Aorta (tissue), 5 donors: ENCODE measurements at regions not wholly inside any gene's neighbourhood (a gene's known extent, or its start where the extent isn't known, plus 50 kb on each side); places are given as distances from the start of the nearest gene placed in this dataset.

ENCODE experiments used
- ATAC-seq: fragments of 200-7000 bp; cut with Tn5 transposase; one replicate; pipeline ENCODE4 v1.9.1; 2022; ENCODE audit warnings: moderate library complexity; ENCODE audit not compliant: low FRiP score
- DNase-seq, 2 donors: peaks; one replicate each; pipeline ENCODE4 v3.0.0-alpha.2; 2020
- H3K27ac ChIP-seq, 2 donors: one replicate each; pipeline ENCODE4 v1.5.1; 2013; ENCODE audit warnings: low read length in 2 of 2, mild to moderate bottlenecking in 2 of 2, moderate library complexity in 2 of 2, control low read depth in 1 of 2, inconsistent platforms in 1 of 2, low read depth in 1 of 2
- H3K27me3 ChIP-seq, 2 donors: one replicate each; pipeline ENCODE4 v1.6.1; 2013; ENCODE audit warnings: control low read depth in 1 of 2, low read length in 1 of 2, mild to moderate bottlenecking in 1 of 2, moderate library complexity in 1 of 2; ENCODE audit not compliant: insufficient read depth in 2 of 2, control insufficient read depth in 1 of 2
- H3K36me3 ChIP-seq, 2 donors: one replicate each; pipeline ENCODE4 v1.6.1; 2013; ENCODE audit warnings: control low read depth in 1 of 2, low read length in 1 of 2, mild to moderate bottlenecking in 1 of 2; ENCODE audit not compliant: insufficient read depth in 2 of 2, control insufficient read depth in 1 of 2
- H3K4me1 ChIP-seq, 2 donors: one replicate each; pipeline ENCODE4 v1.6.1; 2013; ENCODE audit warnings: low read length in 2 of 2, control low read depth in 1 of 2, mild to moderate bottlenecking in 1 of 2, moderate library complexity in 1 of 2; ENCODE audit not compliant: insufficient read depth in 2 of 2, control insufficient read depth in 1 of 2
- H3K4me3 ChIP-seq, 2 donors: one replicate each; pipeline ENCODE4 v1.5.1; 2013; ENCODE audit warnings: low read length in 2 of 2, control low read depth in 1 of 2, mild to moderate bottlenecking in 1 of 2
- H3K9me3 ChIP-seq: one replicate; pipeline ENCODE4 v1.6.1; 2013; ENCODE audit warnings: mild to moderate bottlenecking, low read length; ENCODE audit not compliant: control insufficient read depth
- WGBS, 2 donors: extraction: QIAGEN DNeasy Blood & Tissue Kit; methylation state at CpG; one replicate each; pipeline ENCODE4 v1.1.7; 2013; 5-methylcytosine and 5-hydroxymethylcytosine counted together
- intact Hi-C, 2 donors: fragments of 100-400 bp; cut with DNase I; formaldehyde crosslinking; loops; one replicate each; pipeline versions ENCODE4 v1.14.2 to v1.15.0; 2022
- donor health status: healthy with polysubstance abuse.
- donor health status: Bipolar disorder and iron deficiency.
- donor health status: DM: no; HTN: no; CAD: no.
- donor health status: DM: no; HTN: no; CAD: no.
- donor health status: DM: yes; HTN: yes; CAD: no.

DNA sequence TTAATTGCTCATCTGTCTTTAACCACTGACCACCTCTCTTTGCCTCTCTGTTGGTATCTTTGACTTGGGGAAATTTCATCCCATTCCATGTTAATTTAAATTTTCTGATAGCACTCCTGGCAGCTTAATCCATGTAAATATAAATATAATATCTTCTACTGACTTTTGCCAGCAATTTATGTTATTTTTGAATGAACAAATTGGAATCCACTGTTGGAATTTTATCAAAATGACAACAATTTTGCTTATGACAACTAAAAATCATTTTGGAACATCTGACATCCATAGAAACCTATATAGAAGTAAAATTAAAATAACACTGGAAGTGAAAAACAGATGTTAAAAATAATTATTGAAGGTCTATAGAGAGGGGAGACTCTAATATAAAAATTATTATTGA is 176.5 kb upstream of the AKR1E2 start:
- intact Hi-C loops = loop anchor here (10.0 kb wide), 3 partner anchors 105 to 135 kb away; no protein-coding TSS in a partner anchor
- Histone ChIP-seq H3K4me3 (no peak overlapping the region), H3K9me3 (no peaks in the 10 kb centered on the region), H3K27ac (no peak overlapping the region), H3K4me1 (peaks cover 4% of the 10 kb centered on the region in 2 donors), H3K27me3 (no peaks in the 10 kb centered on the region), H3K36me3 (peaks cover 0 to 2% of the 10 kb centered on the region in 2 donors)
- no peak for ATAC-seq
- no peak for DNase-seq

DNA sequence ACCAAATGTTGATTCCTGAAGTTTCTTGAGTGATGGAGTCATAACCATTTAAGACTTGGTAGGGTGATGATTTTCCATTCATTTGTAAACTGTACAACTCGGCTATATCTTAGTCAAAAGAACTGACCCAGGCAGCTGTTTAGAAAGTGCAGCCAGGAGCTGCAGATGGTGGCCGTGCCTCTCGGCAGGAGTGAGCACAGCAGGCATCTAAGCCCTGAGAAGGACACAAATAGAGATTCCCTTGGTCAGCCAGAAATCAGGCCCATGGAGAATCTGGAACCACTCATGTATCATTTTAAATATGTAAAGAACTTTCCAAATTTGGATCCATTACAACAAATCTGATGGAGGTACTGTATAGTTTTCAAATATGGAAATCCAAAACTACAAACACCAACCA is 177.0 kb upstream of the AKR1E2 start:
- no peak for ATAC-seq
- peaks cover 0 to 2% of the 10 kb centered on the region in 2 donors for H3K36me3 ChIP-seq
- H3K4me3 ChIP-seq = no peak overlapping the region
- intact Hi-C loops = loop anchor here (10.0 kb wide), 3 partner anchors 104 to 134 kb away; no protein-coding TSS in a partner anchor
- no peak for DNase-seq
- no peaks in the 10 kb centered on the region for H3K9me3 ChIP-seq
- H3K27me3 ChIP-seq = no peaks in the 10 kb centered on the region
- 75 to 80% methylated on average over 3 of the region's 3 CpGs for WGBS, 2 donors
- no peak overlapping the region for H3K27ac ChIP-seq
- peaks cover 4% of the 10 kb centered on the region in 2 donors for H3K4me1 ChIP-seq

DNA sequence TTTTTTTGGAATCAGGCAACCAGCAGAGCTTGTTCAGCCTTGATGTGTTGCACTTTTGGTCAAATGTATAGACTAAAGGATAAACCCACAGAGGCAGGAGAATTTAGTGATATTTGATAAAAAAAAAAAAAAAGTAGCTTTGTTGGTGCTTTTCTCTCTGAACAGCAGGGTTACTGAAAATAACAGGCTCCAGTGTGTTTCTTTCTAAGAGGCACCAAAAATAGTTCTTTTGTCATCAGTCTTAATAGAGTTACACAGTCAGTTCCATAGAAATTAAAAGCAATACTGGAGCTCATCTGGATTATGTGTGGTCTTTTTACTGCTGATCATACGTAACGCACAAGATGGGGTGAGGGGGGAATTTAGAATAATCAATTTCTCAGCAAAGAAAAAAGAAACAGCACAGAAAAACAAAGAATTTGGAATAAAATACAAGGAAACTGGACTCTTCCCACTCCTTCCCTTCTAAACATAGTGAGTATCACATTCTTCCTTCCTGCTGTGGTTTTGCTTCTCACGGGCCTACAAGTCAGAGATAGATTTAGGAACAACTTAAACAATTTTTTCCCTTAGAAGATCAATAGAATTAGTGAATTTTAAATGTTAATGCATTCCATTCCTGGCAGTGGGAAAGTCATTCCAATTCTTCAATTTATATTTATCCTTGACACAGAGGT is 178.8 kb upstream of the AKR1E2 start:
- Histone ChIP-seq H3K27me3 (no peaks in the 10 kb centered on the region), H3K36me3 (peaks cover 0 to 2% of the 10 kb centered on the region in 2 donors), H3K27ac (no peak overlapping the region), H3K4me1 (peaks cover 4% of the 10 kb centered on the region in 2 donors), H3K4me3 (no peak overlapping the region), H3K9me3 (no peaks in the 10 kb centered on the region)
- ATAC-seq (no peak), DNase-seq (no peak)
- WGBS, 2 donors = 34 to 37% methylated on average over 3 of the region's 3 CpGs
- intact Hi-C loops = loop anchor here (10.0 kb wide), 3 partner anchors 102 to 132 kb away; no protein-coding TSS in a partner anchor

DNA sequence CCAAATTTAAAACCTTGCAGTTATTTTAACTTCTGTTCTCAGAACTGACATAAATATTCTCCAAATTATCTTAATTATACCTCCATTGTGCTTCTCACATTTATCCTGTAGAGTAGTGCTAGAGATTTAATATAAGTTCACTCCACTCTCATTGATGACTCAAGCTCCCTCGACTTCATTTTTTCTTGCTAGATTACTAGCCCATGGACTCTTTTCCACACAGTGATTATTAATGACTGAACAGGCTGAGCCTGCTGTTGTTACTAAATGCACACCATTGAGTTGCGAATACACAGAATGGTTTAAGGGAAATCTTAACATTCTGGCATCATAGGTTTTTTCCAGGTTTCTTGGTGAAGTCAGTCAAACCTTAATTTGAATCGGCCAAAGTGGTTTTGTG is 179.5 kb upstream of the AKR1E2 start:
- no peak for ATAC-seq
- Histone ChIP-seq H3K4me3 (no peak overlapping the region), H3K27me3 (no peaks in the 10 kb centered on the region), H3K36me3 (peaks cover 0 to 2% of the 10 kb centered on the region in 2 donors), H3K27ac (no peak overlapping the region), H3K4me1 (peaks cover 4% of the 10 kb centered on the region in 2 donors), H3K9me3 (no peaks in the 10 kb centered on the region)
- DNase-seq = no peak
- intact Hi-C loops = loop anchor here (10.0 kb wide), 3 partner anchors 102 to 132 kb away; no protein-coding TSS in a partner anchor
- 35 to 57% methylated on average over 3 of the region's 3 CpGs for WGBS, 2 donors

DNA sequence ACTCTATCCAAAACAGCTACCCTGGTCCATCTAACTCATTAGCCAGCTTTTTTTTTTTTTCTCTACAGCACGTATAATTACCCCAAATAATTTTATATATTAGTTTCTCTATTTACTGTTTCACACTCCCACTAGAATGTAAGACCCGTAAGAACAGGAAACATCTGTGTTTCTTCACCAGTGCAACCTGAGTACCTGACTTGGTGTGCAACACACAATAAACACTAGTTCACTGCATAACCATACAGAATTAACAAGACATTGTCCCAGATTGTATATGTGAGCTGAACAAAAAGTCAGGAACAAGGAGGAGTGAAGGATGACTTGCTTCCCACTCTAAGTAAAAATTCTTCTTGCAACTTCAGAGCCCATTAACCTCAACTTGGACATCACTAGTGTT is 180.2 kb upstream of the AKR1E2 start:
- Histone ChIP-seq H3K27me3 (no peaks in the 10 kb centered on the region), H3K27ac (no peak overlapping the region), H3K4me3 (no peak overlapping the region), H3K36me3 (peaks cover 0 to 2% of the 10 kb centered on the region in 2 donors), H3K9me3 (no peaks in the 10 kb centered on the region), H3K4me1 (peaks cover 4% of the 10 kb centered on the region in 2 donors)
- 43 to 65% methylated on average over 2 of the region's 2 CpGs for WGBS, 2 donors
- no peak for ATAC-seq
- intact Hi-C loops = loop anchor here (10.0 kb wide), 3 partner anchors 101 to 131 kb away; no protein-coding TSS in a partner anchor
- DNase-seq = no peak

DNA sequence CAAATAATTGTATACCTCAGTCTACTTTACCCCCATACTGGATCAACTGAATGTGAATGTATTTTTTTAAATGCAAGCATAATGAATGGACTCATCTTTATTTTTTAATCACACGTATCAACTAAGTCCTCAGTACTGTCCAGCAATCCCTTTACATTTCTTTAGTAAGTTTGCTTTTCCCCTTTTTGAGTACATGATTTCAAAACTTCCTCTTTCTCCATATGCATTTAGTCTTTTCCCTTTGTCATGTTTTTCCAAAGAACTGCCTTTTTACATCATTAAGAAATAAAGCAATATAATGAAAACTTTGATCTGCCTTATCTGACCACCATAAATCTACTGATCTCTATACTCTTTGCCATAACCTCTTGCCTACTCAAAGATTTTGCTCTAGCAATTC is 182.5 kb upstream of the AKR1E2 start:
- Histone ChIP-seq H3K36me3 (no peaks in the 10 kb centered on the region), H3K9me3 (no peaks in the 10 kb centered on the region), H3K27ac (no peak overlapping the region), H3K4me1 (peaks cover 2 to 4% of the 10 kb centered on the region in 2 donors), H3K27me3 (no peaks in the 10 kb centered on the region), H3K4me3 (no peak overlapping the region)
- no peak for ATAC-seq
- WGBS, 2 donors = 92 to 98% methylated on average over 1 of the region's 1 CpG
- no peak for DNase-seq
- intact Hi-C loops = loop anchor here (10.0 kb wide), 3 partner anchors 99 to 129 kb away; no protein-coding TSS in a partner anchor

DNA sequence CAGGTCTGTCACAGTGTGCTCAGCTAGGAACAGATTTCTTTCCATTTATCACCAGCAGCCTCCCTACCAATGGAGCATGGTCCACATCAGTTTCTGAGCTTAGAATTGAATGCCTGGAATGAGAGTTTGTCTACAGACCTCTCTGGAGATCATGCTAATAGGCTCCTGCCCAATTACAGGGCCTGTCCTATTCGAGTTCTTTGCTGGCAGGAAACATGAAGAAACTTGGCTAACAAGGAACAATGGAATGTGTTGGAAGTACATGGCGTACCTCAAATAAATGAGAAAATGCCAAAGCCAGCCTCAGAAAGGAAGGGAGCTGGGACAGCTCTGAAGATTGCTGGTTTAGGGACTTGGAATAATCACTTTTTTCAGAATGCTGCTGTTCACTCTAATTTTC is 186.0 kb upstream of the AKR1E2 start:
- ATAC-seq (peak; percentile 70), DNase-seq (no peak)
- Histone ChIP-seq H3K27ac (peak overlapping the region; percentile 56 to 98), H3K4me1 (no peaks in the 10 kb centered on the region), H3K36me3 (no peaks in the 10 kb centered on the region), H3K27me3 (no peaks in the 10 kb centered on the region), H3K9me3 (no peaks in the 10 kb centered on the region), H3K4me3 (no peak overlapping the region)
- intact Hi-C loops = loop anchor here (10.0 kb wide), 3 partner anchors 95 to 125 kb away; no protein-coding TSS in a partner anchor
- 2 to 3% methylated on average over 2 of the region's 2 CpGs for WGBS, 2 donors

DNA sequence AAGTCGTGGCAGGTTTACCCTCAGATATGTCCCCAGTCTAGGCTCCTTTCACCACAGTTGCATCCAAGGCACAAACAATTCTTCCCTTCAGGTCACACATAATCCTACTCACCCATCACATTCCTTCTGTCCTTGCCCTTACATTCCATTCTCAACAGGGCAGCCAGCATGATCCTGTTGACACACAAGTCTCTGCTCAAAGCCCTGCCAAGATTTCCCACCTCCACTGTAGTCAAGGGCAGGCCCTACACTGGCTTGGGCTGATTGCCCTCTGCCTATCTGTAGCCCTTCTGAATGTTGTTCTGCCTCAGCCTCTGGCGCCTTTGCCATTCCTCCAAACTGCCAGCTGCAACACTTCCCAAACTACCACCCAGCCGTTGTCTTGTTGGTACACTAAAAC is 187.9 kb upstream of the AKR1E2 start:
- no peaks in the 10 kb centered on the region for H3K27me3 ChIP-seq
- H3K9me3 ChIP-seq = no peaks in the 10 kb centered on the region
- 88% methylated on average over 3 of the region's 3 CpGs for WGBS, 2 donors
- intact Hi-C loops = no loop called here
- no peaks in the 10 kb centered on the region for H3K4me1 ChIP-seq
- H3K36me3 ChIP-seq = no peaks in the 10 kb centered on the region
- H3K27ac ChIP-seq = no peak overlapping the region
- ATAC-seq (no peak), DNase-seq (no peak)
- H3K4me3 ChIP-seq = no peak overlapping the region

DNA sequence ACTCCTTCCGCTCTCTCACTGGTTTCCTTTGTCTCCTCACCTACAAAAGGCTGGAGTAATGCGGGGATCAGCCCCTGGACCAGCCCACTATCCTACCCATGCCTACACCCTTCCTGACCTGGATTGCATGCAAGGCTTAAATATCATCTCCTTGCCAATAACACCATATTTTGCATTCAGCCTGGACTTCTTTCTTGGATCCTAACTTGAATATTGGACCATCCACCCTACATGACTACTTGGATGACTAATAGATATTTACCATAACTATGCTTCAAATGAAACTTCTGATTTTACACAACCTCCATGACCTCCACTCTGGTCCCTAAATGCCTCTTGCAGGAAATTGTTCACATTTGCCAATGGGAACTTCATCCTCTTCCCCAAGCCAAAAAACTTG is 188.3 kb upstream of the AKR1E2 start:
- Histone ChIP-seq H3K4me1 (no peaks in the 10 kb centered on the region), H3K4me3 (no peak overlapping the region), H3K36me3 (no peaks in the 10 kb centered on the region), H3K9me3 (no peaks in the 10 kb centered on the region), H3K27ac (no peak overlapping the region), H3K27me3 (no peaks in the 10 kb centered on the region)
- no peak for DNase-seq
- WGBS, 2 donors = 97 to 100% methylated on average over 2 of the region's 2 CpGs
- ATAC-seq = no peak
- intact Hi-C loops = no loop called here
